SKM-1 (cell line): ENCODE measurements at regions not wholly inside any gene's neighbourhood (a gene's known extent, or its start where the extent isn't known, plus 50 kb on each side); places are given as distances from the start of the nearest gene placed in this dataset.
A peak's percentile ranks its signal among the peaks of the same experiment; 100 is the strongest.

Experiments
- DNase-seq: peaks from one replicate; lab custom pipeline; 2025; ENCODE audit not compliant: unreplicated experiment; lab: John Stamatoyannopoulos, UW

DNA sequence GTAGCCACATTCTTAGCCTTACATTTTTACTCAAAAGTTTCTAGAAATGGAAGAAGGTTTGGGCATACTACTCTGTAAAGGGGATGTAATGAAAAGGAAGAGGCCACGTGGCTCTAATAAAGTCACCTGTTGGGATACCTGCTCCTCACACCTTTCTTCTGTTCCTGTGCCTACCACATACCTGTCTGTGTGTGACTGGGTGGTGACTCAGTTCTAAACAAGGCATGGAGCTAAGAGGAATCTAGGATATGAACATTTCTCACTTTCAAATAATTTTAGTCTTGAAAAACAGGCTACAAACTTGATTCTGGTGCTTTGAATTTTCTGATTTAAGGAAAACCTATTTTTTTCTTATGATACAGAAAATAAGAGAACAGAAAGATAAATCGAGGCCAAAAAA is 363.6 kb downstream of the RFPL4B start:
- DNase-seq: no peak

GRCh38 chr6:112713402-112713801 is 366.3 kb downstream of the RFPL4B start:
- DNase-seq: no peak

DNA sequence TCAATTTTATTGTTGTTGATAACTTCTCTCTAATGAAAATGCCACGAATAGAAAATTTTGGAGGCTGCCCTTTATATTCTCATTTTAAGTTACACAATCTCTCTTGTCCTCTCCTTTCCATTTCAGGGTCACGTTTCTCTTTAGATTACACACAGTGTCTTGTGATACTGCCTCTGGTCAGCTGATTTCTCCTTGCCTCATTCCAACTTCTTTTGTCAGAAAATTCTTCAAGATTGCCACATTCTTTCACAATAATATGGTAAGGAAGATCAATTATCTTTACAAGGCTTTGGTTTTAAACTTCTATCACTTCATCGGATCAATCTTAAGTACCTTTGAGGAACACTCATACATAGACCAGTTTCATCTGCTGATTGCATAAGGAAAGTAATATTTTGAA is 370.3 kb downstream of the RFPL4B start:
- no peak for DNase-seq

GRCh38 chr6:112717856-112718255 is 370.7 kb downstream of the RFPL4B start:
- no peak for DNase-seq

GRCh38 chr6:112725541-112726085 is 378.5 kb downstream of the RFPL4B start:
- DNase-seq: no peak

DNA sequence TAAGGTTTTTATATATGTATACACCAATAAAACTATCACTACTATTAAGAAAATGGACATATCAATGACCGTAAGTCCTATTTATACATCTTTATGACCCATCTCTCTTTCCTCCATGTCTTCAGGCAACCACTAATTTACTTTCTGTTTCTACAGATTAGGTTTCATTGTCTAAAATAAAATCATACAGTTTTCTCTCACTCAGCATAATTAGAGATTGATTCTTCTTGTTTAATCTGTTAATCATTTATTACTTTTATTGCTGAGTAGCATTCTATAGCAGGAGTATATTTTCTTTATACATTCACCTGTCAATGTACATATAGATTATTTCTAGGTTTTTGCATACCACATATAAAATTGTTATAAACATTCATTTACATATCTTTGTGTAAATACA is 388.0 kb downstream of the RFPL4B start:
- DNase-seq: no peak

DNA sequence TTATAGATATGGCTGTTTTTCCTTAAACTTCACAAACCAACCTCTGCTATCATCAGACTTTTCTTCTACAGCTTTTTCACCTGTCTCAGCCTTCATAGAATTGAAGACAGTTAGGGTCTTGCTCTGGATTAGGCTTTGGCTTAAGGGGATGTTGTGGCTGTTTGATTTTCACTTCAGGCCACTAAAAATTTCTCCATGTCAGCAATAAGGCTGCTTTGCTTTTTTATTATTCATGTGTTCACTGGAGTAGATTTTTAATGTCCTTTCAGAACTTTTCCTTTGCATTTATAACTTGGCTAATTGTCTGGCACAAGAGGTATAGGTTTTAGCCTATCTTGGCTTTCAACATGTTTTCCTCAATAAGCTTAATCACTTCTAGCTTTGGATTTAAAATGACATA is 392.6 kb downstream of the RFPL4B start:
- DNase-seq: no peak

DNA sequence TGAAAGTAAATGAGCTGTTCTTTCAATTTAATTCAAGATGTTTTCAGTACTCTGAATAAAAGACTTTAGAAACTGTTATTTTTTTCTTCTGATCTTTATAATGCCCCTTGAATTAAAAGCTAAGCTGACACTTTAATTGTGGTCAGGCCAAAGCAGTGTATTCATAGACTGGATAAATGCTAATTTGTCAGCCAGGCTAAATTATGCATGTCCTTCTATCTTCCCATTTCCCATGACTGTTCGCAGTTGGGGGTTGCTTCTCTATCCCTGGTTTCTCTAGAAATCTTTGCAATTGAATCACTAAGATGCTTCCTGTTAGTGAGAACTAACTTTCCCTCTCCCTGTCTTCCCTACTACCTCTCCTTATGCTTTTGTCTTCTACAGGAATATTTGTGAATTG is 396.2 kb downstream of the RFPL4B start:
- no peak for DNase-seq

GRCh38 chr6:112744827-112745226 is 397.7 kb downstream of the RFPL4B start:
- no peak for DNase-seq

GRCh38 chr6:112745765-112746164 is 398.6 kb downstream of the RFPL4B start:
- DNase-seq: no peak

DNA sequence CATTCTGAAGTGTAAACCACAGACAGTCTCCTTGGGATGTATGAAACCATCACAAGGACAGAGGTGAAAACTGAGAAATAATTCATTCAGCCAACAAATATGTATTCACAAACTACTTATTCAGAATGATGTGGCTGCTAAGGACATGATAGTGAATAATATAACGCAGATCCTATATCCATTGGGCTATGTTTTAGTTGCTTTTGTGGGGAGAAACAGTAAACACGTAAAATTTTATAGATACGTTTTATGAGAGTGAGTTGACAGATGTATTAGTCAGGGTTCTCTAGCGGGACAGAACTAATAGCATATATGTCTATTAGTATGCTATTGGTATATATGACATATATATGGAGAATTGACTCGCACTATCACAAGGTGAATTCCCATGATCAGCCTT is 402.5 kb downstream of the RFPL4B start:
- no peak for DNase-seq

GRCh38 chr6:112752305-112752704 is 405.2 kb downstream of the RFPL4B start:
- DNase-seq: no peak

DNA sequence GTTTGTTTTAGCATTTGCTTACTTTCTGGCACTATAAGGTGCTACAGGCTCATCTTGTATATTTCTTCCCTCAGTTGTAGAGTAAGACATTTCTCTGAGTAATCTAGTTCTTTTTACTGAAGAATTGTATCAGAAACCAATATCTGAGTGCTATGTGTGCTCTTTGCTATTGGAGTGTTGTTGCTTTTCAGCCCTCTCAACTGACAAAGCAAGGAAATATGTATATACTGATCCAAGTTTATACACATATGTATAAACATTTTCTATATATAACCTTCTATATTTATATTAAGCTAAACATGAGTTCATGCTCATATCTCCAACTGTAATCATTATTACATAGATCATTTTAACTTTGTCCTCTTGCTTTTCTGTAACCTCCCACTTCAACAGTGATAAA is 405.7 kb downstream of the RFPL4B start:
- no peak for DNase-seq

DNA sequence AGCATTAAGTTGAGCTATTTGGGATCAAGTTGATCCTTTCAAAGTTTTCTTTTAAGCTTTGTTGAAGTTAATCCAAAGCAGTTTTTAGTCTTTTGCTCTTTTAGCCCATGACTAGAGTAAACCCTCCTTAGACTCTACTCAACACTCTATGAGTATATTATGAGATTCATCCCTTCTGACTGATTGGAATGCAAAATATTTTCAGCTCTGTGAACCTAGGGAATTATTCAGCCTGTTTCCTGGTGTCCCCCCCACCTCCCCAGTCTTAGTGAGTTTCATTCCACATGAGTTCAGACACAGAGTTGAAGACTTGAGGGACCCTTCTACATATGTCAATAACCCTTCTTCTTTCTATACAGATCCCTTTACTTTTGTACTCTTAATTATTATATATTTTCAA is 413.7 kb downstream of the RFPL4B start:
- DNase-seq: no peak

DNA sequence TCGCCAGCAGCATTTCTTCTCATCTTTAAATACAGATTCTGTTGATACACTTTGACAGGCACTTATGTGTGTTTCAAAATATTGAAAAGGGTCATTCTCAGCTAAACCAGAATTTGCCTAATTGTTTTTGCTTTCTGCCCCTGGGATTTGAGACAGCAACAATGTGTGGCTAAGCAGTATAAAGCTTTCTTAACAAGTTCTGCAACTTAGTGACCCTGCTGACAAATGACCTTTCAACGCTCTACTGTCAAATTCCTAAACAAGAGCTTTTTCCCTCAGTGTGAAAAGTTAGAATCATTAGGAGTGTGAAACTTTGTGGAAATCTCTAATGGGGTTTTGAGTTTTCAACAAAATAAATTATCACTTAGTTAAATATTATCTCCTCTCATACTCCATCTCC is 414.6 kb downstream of the RFPL4B start:
- no peak for DNase-seq

- no peak for DNase-seq
Measured at GRCh38 chr6:112764377-112764776, 417.2 kb downstream of the RFPL4B start.

- no peak for DNase-seq
Measured at GRCh38 chr6:112770308-112770707, 423.2 kb downstream of the RFPL4B start.

DNA sequence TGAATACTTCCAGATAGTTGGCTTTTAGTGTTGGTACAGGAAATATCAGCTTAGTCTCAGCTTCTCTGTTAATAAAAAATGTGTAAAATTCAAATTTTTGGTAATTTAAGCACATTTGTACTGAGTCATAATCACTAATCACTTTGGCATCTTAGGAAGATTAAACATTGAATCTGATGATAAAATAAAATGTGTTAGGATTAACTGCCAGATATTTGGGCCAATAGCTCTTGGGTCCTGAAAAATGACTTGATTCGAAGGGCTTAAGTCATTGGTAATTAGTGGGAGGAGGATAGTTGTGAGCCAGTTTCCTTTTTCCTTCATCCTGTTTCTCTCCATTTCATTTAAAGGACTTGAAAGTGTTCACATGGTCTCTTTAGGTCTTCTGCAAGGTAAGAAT is 426.1 kb downstream of the RFPL4B start:
- DNase-seq: no peak

GRCh38 chr6:112774319-112774718 is 427.2 kb downstream of the RFPL4B start:
- DNase-seq: no peak

GRCh38 chr6:112780498-112781096 is 433.5 kb downstream of the RFPL4B start:
- peak; percentile 49 for DNase-seq

DNA sequence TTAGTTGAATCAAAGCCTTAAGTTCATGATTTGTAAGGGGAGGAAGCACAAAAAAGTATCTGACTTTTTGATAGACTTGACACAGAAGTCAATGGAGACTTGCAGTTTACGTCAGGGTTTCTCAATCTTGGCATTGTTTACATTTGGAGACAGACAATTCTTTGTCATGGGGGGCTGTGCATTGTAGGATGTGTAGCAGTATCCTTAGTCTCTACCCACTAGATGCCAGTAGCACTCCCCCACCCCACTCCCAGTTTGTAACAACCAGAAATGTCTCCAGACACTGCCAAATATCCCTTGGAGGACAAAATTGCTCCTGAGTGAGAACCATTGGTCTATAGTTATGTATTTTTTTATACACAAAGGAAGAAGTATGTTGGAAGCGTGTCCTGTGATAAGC is 434.1 kb downstream of the RFPL4B start:
- no peak for DNase-seq

DNA sequence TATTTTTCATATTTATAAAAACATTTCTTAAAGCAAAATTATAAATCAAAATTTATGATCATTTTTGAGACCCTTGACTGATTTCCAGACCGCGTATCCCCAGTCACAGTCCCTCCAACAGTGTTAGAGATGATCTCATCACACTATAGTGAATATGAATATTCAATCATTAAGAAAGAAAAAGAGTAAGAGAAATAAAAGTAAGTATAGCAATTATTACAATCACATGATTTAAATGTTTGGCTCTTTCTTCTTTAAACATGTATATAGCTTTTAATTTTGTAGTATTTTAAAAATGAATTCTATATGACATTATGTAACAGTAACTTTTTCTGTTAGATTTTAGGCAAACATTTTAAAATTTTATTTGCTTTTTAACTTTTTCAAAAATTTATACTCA is 438.3 kb downstream of the RFPL4B start:
- DNase-seq: no peak

DNA sequence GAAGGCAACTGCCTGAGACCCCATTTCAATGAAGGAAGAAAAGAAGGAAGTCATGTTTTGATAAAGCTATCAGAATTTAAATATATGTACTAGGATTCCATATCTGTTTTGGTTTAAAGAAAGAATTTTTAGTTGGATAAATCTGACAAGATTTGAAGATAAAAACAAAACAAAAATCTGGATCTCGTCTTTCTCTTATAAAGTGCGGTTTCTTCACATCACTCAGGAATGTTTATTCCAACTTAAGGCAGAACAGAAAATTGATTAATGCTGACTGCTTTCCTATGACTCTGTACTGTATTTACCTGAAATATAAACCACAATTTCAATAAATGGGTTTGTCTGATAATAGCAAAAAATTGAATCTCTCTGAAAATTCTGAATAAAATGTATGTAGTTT is 439.7 kb downstream of the RFPL4B start:
- DNase-seq: no peak
